Mesenchymal stem cell (in vitro differentiated cells and primary cell): ENCODE measurements at regions not wholly inside any gene's neighbourhood (a gene's known extent, or its start where the extent isn't known, plus 50 kb on each side); places are given as distances from the start of the nearest gene placed in this dataset.

Source experiments
- DNase-seq: peaks from one replicate; pipeline ENCODE4 v3.0.0-alpha.2; 2013
- H2AFZ ChIP-seq: one replicate; pipeline ENCODE4 v1.6.1; 2013; ENCODE audit warnings: low read depth, mild to moderate bottlenecking, control low read depth, inconsistent platforms, low read length, moderate library complexity
- H2AK5ac ChIP-seq: 2 replicates; pipeline ENCODE4 v1.6.1; 2013; ENCODE audit warnings: low read length, moderate library complexity, mild to moderate bottlenecking, inconsistent platforms; ENCODE audit not compliant: severe bottlenecking
- H2BK120ac ChIP-seq: one replicate; pipeline ENCODE4 v1.6.1; 2013; ENCODE audit warnings: low read depth, mild to moderate bottlenecking, inconsistent platforms, low read length, moderate library complexity
- H2BK12ac ChIP-seq, 2 experiments: one replicate each; pipeline ENCODE4 v1.6.1; 2013; ENCODE audit warnings: inconsistent platforms in 2 of 2, low read length in 2 of 2, mild to moderate bottlenecking in 2 of 2, moderate library complexity in 2 of 2, control low read depth in 1 of 2
- H2BK15ac ChIP-seq: one replicate; pipeline ENCODE4 v1.6.1; 2013; ENCODE audit warnings: mild to moderate bottlenecking, low read depth, inconsistent platforms; ENCODE audit not compliant: poor library complexity, severe bottlenecking
- H2BK5ac ChIP-seq: 2 replicates; pipeline ENCODE4 v1.6.1; 2013; ENCODE audit warnings: low read depth, mild to moderate bottlenecking, low read length, control low read depth, inconsistent platforms; ENCODE audit not compliant: poor library complexity, severe bottlenecking
- H3K14ac ChIP-seq, 2 experiments: one replicate each; pipeline ENCODE4 v1.6.1; 2013; ENCODE audit warnings: inconsistent platforms in 2 of 2, low read length in 2 of 2, control low read depth in 1 of 2, mild to moderate bottlenecking in 1 of 2, moderate library complexity in 1 of 2
- H3K18ac ChIP-seq, 2 experiments: one replicate each; pipeline ENCODE4 v1.6.1; 2013; ENCODE audit warnings: inconsistent platforms in 2 of 2, low read length in 2 of 2, control low read depth in 1 of 2, low read depth in 1 of 2, mild to moderate bottlenecking in 1 of 2
- H3K23ac ChIP-seq, 2 experiments: one replicate each; pipeline ENCODE4 v1.6.1; 2013; ENCODE audit warnings: inconsistent platforms in 2 of 2, low read length in 2 of 2, mild to moderate bottlenecking in 2 of 2, moderate library complexity in 2 of 2, control low read depth in 1 of 2
- H3K27ac ChIP-seq: 2 replicates; pipeline ENCODE4 v1.5.1; 2013; ENCODE audit warnings: mild to moderate bottlenecking, moderate library complexity, low read length, control low read depth, inconsistent platforms; ENCODE audit not compliant: poor library complexity, severe bottlenecking
- H3K27me3 ChIP-seq, 2 experiments: 2 replicates each; pipeline versions ENCODE4 v1.6.1 to v1.7.0; 2013; ENCODE audit warnings: low read length in 2 of 2, mild to moderate bottlenecking in 2 of 2, moderate library complexity in 2 of 2, control low read depth in 1 of 2, inconsistent platforms in 1 of 2; ENCODE audit not compliant: control insufficient read depth in 1 of 2, insufficient read depth in 1 of 2
- H3K36me3 ChIP-seq, 2 experiments: 2 replicates each; pipeline versions ENCODE4 v1.6.1 to v1.7.0; 2013; ENCODE audit warnings: low read length in 2 of 2, control low read depth in 1 of 2, inconsistent platforms in 1 of 2, low read depth in 1 of 2, mild to moderate bottlenecking in 1 of 2; ENCODE audit not compliant: insufficient read depth in 2 of 2, control insufficient read depth in 1 of 2
- H3K4ac ChIP-seq, 2 experiments: one replicate each; pipeline ENCODE4 v1.6.1; 2013; ENCODE audit warnings: inconsistent platforms in 2 of 2, low read length in 2 of 2, mild to moderate bottlenecking in 2 of 2, moderate library complexity in 2 of 2, control low read depth in 1 of 2, low read depth in 1 of 2
- H3K4me1 ChIP-seq: 2 replicates; pipeline ENCODE4 v1.6.1; 2013; ENCODE audit warnings: low read depth, low read length, control low read depth; ENCODE audit not compliant: control insufficient read depth, insufficient read depth
- H3K4me2 ChIP-seq: 2 replicates; pipeline ENCODE4 v1.6.1; 2013; ENCODE audit warnings: low read length, mild to moderate bottlenecking, inconsistent platforms; ENCODE audit not compliant: poor library complexity, severe bottlenecking
- H3K4me3 ChIP-seq, 2 experiments: 2 replicates each; pipeline versions ENCODE4 v1.5.1 to v1.7.0; 2013; ENCODE audit warnings: low read length in 2 of 2, mild to moderate bottlenecking in 2 of 2, control low read depth in 1 of 2, low read depth in 1 of 2; ENCODE audit not compliant: insufficient read depth in 1 of 2
- H3K79me1 ChIP-seq: replicated peaks from 2 replicates; pipeline ENCODE4 v1.6.1; 2013; ENCODE audit warnings: mild to moderate bottlenecking, control low read depth, low read length, inconsistent platforms; ENCODE audit not compliant: poor library complexity, severe bottlenecking
- H3K9ac ChIP-seq: 2 replicates; pipeline ENCODE4 v1.7.0; 2013; ENCODE audit warnings: mild to moderate bottlenecking, low read length, moderate library complexity
- H3K9me3 ChIP-seq: 2 replicates; pipeline ENCODE4 v1.7.0; 2013; ENCODE audit warnings: mild to moderate bottlenecking, low read length; ENCODE audit not compliant: control insufficient read depth
- H4K8ac ChIP-seq: one replicate; pipeline ENCODE4 v1.6.1; 2013; ENCODE audit warnings: inconsistent platforms, mild to moderate bottlenecking, low read length, moderate library complexity
- H4K91ac ChIP-seq: one replicate; pipeline ENCODE4 v1.6.1; 2013; ENCODE audit warnings: mild to moderate bottlenecking, low read length, inconsistent platforms
- WGBS: methylation state at CpG from one replicate; pipeline ENCODE4 v1.1.7; 2013; ENCODE audit warnings: mixed read lengths; 5-methylcytosine and 5-hydroxymethylcytosine counted together

- Histone ChIP-seq H3K27ac (no peak overlapping the region), H3K79me1 (no peaks in the 10 kb centered on the region), H3K23ac (no peak overlapping the region), H3K4me2 (no peak overlapping the region), H3K4me3 (no peak overlapping the region), H3K27me3 (no peaks in the 10 kb centered on the region), H3K4ac (no peak overlapping the region), H2BK5ac (no peak overlapping the region), H4K8ac (no peak overlapping the region), H3K9me3 (peaks cover 13% of the 10 kb centered on the region), H2BK15ac (no peak overlapping the region), H3K36me3 (no peaks in the 10 kb centered on the region), H3K9ac (no peak overlapping the region), H2AFZ (no peak overlapping the region), H2BK120ac (no peak overlapping the region), H2AK5ac (no peak overlapping the region), H3K14ac (no peak overlapping the region), H4K91ac (no peak overlapping the region), H2BK12ac (no peak overlapping the region), H3K4me1 (no peaks in the 10 kb centered on the region), H3K18ac (no peak overlapping the region)
- no peak for DNase-seq
- WGBS = 65% methylated on average over 2 of the region's 2 CpGs
These were observed 1157.4 kb downstream of the KCNT2 start for GRCh38 chr1:195450794-195451193.

DNA sequence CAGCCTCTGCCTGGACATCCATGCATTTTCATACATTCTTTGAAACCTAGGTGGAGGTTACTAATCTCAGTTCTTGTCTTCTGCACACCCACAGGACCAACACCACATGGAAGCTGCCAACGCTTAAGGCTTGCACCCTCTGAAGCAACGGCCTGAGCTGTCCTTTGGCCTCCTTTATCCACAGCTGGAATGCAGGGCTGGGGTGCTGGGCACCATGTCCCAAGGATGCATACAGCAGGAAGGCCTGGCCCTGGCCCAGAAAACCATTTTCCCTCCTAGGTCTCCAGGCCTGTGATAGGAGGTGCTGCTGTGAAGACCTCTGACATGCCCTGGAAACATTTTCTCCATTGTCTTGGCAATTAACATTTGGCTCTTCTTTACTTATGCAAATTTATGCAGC, 1168.6 kb downstream of the KCNT2 start:
- H3K4me2 ChIP-seq = no peak overlapping the region
- H3K79me1 ChIP-seq = no peaks in the 10 kb centered on the region
- H2BK15ac ChIP-seq = no peak overlapping the region
- DNase-seq = no peak
- no peak overlapping the region for H3K9ac ChIP-seq
- H3K4me3 ChIP-seq = no peak overlapping the region
- H3K18ac ChIP-seq = no peak overlapping the region
- no peak overlapping the region for H2BK5ac ChIP-seq
- no peak overlapping the region for H4K91ac ChIP-seq
- H3K27ac ChIP-seq = no peak overlapping the region
- no peaks in the 10 kb centered on the region for H3K27me3 ChIP-seq
- no peak overlapping the region for H4K8ac ChIP-seq
- no peak overlapping the region for H3K14ac ChIP-seq
- no peak overlapping the region for H2AFZ ChIP-seq
- 90% methylated on average over 2 of the region's 2 CpGs for WGBS
- H2AK5ac ChIP-seq = no peak overlapping the region
- H2BK12ac ChIP-seq = no peak overlapping the region
- H2BK120ac ChIP-seq = no peak overlapping the region
- no peak overlapping the region for H3K4ac ChIP-seq
- no peaks in the 10 kb centered on the region for H3K36me3 ChIP-seq
- H3K23ac ChIP-seq = no peak overlapping the region
- H3K4me1 ChIP-seq = no peaks in the 10 kb centered on the region
- H3K9me3 ChIP-seq = no peaks in the 10 kb centered on the region

DNA sequence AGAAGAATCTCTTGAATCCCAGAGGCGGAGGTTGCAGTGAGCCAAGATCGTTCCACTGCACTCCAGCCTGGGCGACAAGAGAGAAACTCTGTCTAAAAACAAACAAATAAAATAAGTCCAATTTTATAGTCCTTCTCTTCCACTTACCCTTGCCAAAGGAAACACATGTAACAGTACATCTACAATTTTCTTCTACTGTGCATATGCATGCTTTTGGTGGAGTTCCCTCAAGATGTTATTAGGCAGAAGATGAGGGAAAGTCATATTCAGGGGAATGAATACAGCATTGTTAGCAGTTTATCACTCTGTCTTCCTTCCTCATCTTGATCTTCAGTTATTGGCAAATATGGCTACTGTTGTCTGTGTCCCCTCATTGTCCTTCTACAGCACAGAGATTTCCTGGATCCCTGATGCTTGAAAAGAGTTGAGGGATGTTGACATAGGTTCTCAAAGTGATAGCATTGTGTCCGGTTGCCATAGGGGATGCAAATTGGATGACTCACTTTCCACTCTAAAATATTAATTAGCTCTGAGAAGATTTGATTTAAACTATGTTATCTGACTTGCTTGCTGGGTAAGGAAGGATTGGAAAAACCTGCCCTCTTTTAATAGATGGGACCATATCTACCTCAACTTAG, 1173.6 kb downstream of the KCNT2 start:
- DNase-seq = no peak
- Histone ChIP-seq H2BK5ac (no peak overlapping the region), H3K4me3 (no peak overlapping the region), H3K18ac (no peak overlapping the region), H3K14ac (no peak overlapping the region), H3K27me3 (no peaks in the 10 kb centered on the region), H3K79me1 (no peaks in the 10 kb centered on the region), H4K91ac (no peak overlapping the region), H3K27ac (no peak overlapping the region), H3K9ac (no peak overlapping the region), H3K23ac (no peak overlapping the region), H3K36me3 (no peaks in the 10 kb centered on the region), H4K8ac (no peak overlapping the region), H2AFZ (no peak overlapping the region), H2BK120ac (no peak overlapping the region), H2AK5ac (no peak overlapping the region), H3K9me3 (no peaks in the 10 kb centered on the region), H3K4me2 (no peak overlapping the region), H2BK15ac (no peak overlapping the region), H3K4me1 (no peaks in the 10 kb centered on the region), H3K4ac (no peak overlapping the region), H2BK12ac (no peak overlapping the region)
- WGBS = 93% methylated on average over 3 of the region's 4 CpGs

DNA sequence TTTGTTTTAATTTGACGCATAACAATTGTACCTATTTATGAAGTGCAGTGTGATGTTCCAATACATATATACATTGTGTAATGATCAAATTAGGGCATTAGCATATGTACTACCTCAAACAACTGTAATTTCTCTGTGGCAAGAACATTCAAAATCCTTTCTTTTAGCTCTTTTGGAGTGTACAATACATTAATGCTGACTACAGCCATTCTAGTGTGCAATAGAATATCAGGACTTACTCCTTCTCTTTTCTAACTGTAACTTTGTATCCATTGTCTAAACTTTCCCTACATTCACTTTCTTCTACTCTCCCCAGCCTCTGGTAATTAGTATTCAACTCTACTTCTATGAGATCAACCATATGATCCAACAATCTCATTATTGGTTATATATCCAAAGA, 1177.4 kb downstream of the KCNT2 start:
- H3K4me2 ChIP-seq = no peak overlapping the region
- H3K4me1 ChIP-seq = no peaks in the 10 kb centered on the region
- H3K36me3 ChIP-seq = no peaks in the 10 kb centered on the region
- H3K9me3 ChIP-seq = no peaks in the 10 kb centered on the region
- no peaks in the 10 kb centered on the region for H3K79me1 ChIP-seq
- H4K91ac ChIP-seq = no peak overlapping the region
- H2AK5ac ChIP-seq = no peak overlapping the region
- H3K4ac ChIP-seq = no peak overlapping the region
- H2BK120ac ChIP-seq = no peak overlapping the region
- no peak overlapping the region for H2BK5ac ChIP-seq
- H3K23ac ChIP-seq = no peak overlapping the region
- no CpG with 5 or more reads among the region's 1 CpG for WGBS
- no peak overlapping the region for H3K14ac ChIP-seq
- no peak overlapping the region for H3K27ac ChIP-seq
- no peak overlapping the region for H2AFZ ChIP-seq
- H2BK15ac ChIP-seq = no peak overlapping the region
- H3K18ac ChIP-seq = no peak overlapping the region
- H3K27me3 ChIP-seq = no peaks in the 10 kb centered on the region
- H3K4me3 ChIP-seq = no peak overlapping the region
- H2BK12ac ChIP-seq = no peak overlapping the region
- H3K9ac ChIP-seq = no peak overlapping the region
- no peak overlapping the region for H4K8ac ChIP-seq
- DNase-seq = no peak
